Umbilical cord (tissue), 1 donor: ENCODE measurements at regions not wholly inside any gene's neighbourhood (a gene's known extent, or its start where the extent isn't known, plus 50 kb on each side); places are given as distances from the start of the nearest gene placed in this dataset.

Experiments used
- DNase-seq: peaks from one replicate; pipeline ENCODE4 v3.0.0-alpha.2; 2015; ENCODE audit warnings: low spot score

DNA sequence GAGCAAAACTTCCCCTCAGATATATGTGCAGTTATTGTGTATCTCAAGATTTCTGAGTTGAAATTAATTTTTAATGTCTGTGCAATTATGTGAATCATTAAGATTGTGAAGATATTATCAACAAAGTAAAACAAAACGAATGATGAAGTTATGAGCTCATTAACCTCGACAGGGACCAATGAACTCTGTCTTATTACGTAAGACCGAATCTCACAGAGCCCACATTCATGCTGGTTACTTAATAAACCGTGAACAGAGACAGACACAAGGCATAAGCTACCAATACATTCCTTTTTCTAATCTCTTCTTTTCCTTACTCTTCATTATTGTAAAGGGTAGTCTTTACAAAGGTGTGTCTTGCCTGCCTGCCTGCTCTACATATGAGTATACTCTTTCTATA, 568.7 kb downstream of the RPS29 start:
- no peak for DNase-seq

DNA sequence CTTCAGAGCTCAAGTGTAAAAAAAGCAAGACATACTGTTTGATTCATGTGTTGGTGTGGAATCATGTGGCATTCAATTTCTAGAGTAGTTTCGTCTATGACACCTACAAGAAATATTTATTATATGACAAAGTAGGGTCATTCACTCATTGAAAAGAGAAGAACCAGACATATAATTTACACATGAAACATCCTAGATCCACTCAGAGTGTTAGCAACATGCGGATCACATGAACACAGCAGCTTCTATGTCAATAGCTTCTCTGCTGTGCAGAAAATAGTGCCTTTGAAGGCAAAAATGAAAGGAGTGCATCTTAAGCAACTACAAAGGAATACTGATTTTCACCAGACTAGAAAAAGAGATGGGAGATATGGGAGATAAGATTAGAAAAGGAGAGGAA, 569.8 kb downstream of the RPS29 start:
- peak; percentile 11 for DNase-seq

DNA sequence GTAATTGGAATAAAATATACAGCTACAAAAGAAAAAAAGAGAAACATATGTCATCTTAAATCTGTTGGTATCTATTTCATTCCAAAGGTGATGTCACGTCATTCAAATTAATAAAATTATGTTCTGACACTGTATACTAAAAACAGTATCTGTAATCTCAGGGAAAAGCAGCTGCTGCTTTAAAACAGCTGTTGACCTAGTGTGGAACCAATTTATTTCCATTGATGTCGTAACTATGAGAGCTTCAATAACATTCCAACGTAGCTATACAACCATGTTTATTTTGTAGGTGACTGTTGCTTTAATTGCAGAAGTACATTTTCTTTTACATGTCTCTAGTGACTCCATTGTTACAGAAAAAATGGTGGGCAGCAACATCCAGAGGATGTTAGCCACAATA, 571.7 kb downstream of the RPS29 start:
- DNase-seq, result no peak

DNA sequence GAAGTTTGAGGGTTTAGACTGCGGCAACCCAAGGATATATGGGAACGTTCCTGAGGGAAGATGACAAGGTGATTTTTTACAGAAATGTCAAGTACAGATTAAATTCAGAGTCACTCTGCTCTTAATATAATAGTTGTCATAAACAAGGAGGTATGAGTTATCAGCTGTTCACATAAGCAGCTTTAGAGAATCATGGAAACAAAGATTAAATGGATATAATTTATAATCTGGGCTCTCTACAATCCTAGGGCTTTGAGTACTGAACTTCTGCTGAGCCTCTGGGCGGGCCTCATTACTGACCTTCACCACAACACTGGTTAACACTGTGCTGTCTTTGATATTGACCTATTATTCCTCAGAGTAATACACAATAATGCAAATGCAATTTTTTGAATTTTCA, 577.8 kb downstream of the RPS29 start:
- peak; percentile 91 for DNase-seq

DNA sequence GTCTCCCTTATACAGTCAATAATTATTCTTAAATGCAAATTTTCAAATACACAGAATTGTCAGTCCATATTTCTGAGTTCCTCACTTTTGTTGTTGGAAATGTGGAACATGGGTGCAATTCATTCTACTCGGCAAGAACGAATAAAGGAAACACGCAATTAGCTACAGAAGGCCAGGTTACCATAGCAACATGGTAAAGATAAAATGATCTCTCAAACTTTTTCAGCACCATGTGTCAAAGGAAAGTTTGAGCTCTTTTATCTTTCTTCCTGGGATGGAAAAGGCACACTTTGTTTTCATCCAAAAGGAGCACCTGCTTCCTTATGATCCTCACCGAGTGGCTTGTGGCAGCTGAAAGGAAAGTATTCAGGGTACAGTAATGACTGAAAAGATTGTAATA, 595.0 kb downstream of the RPS29 start:
- no peak for DNase-seq

DNA sequence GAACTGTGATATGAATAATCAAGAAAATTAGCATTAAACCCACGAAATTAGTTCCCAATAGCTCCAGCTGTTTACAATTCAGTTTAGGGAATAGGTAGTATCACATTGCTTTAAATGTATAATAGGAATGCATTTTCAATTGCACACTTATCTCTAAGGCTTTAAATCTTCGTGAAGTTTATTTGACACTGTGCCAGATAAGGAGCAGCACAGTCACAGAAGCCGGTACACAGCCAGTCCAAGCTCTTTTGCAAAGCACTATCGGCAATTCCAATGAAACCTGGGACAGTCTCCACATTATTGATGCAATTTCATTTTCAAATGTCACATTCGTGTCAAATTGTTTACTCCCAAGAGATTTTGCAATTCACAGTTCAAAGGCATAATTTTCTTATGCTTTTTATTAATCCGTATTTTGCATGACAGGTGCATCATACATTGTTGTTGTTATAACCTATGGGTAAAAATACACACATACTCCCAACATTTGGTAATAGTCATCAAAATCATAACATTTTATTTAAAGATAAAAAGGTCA, 602.8 kb downstream of the RPS29 start:
- peak; percentile 63 for DNase-seq

DNA sequence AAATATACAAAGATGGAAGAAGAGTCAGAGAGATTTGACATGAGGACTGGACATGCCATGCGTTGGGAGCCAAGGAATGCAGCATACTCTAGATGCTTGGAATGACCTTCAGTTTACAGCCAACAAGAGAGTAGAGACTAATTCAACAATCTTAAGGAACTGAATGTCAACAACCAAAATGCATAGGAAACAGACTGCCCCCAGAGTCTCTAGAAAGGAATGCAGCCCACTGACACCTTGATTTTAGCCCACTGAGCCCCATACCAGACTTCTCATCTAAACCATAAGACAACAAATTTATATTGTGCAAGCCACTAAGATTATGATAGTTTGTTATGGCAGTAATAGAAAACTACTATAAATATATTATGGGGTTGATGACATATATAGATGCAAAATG, 611.2 kb downstream of the RPS29 start:
- no peak for DNase-seq

DNA sequence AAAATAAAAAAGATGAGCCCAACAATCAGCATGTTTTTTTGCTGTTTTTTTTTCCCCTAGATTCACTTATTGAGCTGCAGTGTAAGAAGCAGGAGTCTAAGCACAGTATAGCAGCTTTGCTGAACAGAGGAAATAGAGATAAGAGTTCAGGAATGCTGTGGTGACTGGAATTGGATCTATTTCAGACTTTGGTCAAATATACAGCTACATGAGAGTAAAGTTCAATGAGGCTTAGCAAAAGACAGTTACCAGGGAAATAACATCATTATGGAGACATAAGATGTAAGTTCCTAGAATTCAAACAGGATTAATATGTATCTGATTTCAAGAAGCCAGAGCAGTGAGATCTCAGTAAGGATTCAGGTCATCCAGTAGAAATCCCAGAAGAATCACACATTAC, 613.0 kb downstream of the RPS29 start:
- DNase-seq, result peak; percentile 96

DNA sequence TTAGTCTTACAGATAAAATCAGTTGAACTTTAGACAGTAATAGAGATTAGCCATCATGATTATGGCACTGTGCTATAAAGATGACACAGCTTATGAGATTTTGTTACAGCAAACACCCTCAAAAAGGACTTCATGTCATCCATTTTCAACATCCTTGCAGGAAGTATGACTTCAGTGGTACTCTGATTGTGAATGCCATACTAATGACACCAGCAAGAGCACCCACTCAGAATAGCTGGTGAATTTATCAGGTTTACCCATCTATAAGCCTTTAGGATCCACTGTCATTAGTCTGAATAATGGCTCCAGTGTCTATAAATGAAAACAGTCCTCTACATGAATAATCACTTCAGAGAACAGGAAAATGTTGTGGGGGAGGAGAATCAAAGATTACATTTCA, 615.2 kb downstream of the RPS29 start:
- peak; percentile 52 for DNase-seq

DNA sequence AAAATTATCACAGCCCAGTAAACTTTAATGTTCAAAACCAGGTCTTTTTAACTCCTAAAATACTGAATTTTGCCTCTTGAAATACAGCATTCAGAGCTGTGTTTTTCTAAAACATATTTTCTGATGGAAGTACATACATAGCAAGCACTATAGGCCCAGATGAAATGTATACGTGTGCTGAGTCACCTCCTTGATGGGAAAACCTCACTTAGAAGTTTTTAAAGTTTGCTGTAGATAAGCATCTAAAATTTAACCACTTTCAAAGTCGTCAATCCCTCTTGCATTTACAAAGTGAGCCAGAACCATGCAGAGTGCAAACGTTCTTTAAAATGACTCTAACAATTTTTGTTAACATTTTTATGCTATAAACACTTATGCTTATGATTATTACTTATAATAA, 618.8 kb downstream of the RPS29 start:
- DNase-seq, result peak; percentile 26

DNA sequence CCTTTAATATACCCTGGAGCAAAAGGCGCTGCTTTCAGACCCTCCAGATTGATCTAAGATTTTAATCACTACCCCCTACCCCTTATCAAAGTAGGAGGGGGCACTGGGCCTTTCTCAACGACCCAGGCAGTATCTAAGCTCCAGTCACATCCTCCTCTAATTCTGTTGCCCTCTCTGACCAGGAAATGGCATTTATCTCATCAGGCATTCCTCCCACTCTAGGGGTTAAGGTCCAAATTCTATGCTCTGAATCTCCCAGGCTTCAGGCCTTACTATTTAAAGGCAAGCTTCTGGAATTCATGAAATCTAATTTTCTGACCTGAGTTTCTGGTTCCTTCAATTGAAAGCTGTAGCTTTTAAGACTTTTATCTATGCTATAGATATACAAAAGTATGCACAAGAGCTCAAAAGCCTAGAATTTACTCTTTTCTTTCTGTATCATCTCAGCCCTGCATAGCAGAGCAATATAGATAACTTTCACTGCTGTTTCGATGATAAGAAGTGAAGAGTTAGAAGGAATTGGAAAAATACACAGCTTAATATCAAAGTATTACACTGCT, 622.9 kb downstream of the RPS29 start:
- peak; percentile 92 for DNase-seq

DNA sequence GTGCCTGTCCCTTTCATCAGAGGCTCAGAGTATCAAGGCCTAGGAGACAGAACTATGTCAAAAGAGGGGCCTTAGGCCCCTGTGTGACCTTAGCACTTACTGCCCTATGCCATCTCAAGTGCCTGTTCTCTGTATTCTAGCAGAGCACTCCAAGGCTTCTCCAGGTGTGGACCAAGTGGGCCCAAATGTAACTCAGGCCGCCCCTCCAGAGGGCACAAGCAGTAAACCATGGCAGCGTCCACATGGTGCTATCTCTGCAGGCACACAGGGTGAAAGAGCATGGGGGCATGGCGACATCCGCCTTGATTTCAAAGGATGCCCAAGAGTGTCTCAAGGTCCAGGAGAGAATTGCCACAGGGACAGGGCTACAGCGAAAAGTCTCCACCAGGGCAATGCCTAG, 628.7 kb downstream of the RPS29 start:
- DNase-seq, result no peak

DNA sequence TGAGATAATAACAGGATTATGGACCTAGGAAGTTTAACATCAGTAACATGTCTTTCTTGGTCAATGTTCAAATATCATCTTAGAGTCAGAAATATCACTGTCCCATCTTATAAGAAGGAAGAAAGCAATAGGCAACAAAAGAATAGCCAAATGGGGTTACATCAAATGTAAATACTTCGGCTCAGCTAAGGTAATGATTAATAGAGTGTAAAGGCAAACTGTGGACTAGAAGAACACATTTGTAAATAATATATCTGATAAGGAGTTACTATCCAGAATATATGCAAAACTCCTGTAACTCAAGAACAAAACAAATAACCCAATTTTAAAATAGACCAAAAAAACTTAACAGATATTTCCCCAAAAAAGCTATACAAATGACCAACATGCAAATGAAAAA, 630.3 kb downstream of the RPS29 start:
- no peak for DNase-seq

DNA sequence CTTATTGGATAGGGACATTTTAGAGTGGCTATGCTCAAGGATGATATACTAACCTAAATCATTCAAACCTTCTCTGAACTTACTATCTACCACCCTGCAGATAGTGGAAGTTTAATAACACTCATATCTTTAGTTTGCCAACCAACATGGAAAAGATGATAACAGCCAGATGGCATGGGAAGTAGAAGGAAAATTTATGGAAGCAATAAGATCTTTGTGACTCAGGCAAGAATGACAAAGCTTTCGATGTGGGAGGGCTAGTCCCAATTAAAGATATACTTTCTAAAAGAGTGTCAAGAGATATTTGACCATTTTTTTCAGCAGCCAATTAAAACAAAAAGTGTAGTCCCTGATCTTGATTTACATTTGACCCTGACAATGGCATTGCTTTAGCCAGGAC, 631.7 kb downstream of the RPS29 start:
- no peak for DNase-seq

DNA sequence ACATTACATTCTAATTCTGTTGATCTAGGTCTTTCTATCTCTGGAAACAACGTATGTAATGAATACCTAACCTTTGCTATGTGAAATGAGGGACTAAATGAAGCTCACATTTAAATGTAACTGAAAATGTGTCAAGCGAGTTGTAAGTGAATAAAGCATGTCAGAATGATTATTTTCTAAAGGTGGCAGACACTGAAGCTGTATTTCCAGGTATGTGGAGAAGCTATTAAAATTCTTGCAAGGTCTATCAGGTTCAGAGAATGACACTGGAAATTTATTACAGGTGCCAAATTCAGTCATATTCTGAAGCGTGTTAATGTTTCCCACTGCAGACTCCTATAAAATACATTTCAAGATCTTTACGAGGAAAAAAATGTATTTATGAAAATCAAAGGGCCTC, 641.4 kb downstream of the RPS29 start:
- DNase-seq, result no peak

DNA sequence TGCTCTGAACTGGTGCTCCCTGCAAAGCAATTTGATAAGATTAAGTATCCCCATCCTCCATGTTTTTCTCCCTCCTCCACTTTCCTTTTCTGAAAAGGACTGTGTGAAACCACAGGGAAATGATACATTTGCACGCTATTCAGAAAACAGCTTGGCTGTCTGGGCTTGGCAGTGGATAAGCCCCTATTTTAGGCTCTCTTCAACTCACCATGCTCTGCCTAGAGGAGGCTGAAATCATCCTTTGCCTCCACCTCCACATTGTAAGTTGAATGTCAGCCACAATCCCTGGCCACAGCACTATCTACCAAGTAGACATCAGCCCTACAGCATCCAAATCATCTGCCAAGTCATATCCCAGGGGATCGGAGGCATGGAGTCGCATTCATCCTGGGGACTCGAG, 642.3 kb downstream of the RPS29 start:
- no peak for DNase-seq

DNA sequence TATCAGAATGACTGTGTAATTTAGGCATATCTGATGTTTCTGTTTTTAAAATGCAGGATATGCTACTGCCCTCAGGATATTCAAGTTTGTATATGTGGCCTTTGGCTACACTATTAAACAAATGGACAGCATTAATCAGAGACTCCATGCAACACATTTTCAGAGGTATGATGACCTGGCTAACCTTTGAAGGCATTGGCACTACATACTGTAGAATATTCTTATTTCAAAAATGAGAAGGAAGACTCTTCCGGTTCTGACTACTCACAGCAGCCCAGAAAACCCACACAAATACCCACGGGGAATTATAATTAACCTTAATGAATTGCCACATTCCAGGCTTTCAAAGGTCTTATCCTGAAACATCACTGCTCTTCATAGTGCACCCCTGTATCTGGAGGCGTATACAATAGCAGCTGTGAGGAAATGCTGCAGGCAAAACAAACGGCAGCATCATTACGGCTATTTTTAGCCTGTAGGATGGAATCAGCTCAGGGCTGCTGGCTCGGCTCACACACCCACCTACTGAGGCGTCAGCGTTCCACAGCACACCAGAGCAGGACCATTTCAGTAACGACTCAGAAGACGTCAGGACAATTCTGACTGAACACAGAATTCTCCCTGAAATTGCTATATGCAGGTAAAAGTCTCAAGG, 648.5 kb downstream of the RPS29 start:
- peak; percentile 63 for DNase-seq

DNA sequence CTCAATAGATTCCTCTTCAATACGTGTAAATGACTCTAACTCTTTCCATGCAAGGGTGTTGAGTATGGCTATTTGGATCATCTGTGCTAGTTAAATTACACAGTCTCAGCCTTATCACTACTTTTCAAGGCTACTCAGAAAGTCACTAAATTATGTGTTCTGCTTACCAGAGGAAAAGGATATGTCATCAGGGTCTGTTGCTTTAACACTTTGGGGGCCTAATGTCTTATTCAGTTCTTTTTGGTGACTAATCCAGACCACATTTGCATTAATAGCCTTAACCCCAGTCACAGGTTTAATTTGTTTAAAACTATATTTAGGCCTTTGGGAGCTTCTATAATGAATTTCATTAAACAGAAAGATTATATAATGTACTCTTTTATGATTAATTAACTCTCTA, 649.3 kb downstream of the RPS29 start:
- no peak for DNase-seq

DNA sequence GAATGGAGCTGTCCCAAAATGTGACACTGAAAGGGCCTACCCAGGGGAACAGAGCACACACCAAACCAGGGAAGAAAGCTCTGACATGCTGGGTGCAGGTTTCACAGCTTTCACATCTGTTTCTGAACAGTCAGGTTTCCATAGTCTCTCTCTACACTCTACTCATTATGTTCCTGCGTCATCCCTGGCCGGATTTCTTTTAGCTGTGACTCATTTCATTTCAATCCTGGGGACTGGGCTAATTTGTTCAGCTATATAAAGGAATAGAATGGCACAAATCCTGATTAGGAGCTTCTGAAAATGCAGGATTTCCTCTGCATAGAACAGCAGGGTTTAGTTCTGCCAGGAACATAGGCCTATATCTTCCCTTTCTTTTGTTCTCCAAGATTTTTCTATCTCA, 649.8 kb downstream of the RPS29 start:
- DNase-seq, result peak; percentile 76

DNA sequence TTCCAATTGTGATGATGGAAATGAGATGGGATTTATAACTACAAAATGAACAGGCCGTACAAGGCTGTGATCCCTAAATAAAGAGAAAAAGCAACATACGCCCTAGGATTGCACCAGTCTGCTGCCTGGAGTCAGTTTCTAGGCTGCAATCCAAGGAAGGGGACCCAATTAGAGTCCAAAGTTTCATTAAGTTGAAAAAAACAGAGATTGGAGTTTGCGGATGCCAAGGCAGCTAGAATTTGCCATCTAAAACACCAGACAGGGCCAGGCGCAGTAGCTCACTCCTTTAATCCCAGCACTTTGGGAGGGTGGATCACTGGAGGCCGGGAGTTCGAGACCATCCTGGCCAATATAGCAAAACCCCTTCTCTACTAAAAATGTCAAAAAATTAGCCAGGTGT, 661.0 kb downstream of the RPS29 start:
- no peak for DNase-seq

DNA sequence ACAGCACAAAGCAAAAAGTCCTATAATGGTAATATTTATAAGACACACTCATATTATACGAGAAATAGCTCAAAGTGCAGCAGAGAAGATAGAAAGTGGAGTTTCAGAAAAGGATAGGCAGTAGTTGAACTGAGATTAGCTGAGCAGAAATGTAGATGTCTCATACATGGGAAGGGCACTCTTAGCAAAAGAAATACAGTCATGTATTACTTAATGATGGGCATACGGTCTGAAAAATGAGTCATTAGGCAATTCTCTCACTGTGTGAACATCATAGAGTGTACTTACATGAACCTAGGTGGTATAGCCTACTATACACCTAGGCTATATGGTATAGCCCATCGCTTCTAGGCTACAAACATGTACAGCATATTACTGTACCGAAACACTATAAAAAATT, 671.3 kb downstream of the RPS29 start:
- no peak for DNase-seq

DNA sequence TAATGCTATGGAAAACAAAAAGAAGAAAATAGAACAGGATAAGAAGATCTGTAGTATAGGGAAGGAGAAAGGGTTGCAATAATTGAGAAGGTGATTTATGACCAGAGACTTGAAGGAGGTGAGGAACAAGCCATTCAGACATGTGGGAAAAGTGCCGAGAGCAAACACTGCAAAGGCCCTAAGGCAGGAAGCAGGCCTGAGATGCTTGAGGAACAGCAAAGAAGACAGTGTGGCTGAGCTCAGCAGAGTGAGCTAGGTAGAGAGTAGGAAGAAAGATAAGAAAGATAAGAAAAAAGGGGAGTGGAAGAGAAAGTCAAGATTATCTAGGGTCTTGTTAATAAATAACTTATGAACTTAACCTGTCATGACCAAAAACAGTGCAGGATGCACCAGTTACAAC, 671.8 kb downstream of the RPS29 start:
- DNase-seq, result no peak

DNA sequence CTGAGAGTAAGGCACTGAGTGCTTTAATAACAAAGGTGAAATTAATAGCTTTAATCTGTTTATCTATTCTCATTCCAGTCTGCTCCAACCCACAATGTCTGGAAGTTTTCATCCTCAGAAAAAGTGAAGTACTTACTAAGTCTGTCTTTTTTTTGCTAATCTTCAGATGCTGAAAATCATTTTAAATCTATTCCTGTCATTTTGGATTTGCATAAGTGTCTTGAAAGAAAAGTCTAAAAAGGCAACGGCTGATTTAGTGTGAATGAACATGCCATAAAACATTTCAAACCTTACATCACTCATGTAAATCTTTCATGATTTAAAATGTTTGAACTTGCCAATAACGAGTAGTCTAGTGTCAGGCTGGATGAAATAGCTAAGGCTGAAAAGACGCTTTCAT, 685.6 kb downstream of the RPS29 start:
- peak; percentile 62 for DNase-seq

DNA sequence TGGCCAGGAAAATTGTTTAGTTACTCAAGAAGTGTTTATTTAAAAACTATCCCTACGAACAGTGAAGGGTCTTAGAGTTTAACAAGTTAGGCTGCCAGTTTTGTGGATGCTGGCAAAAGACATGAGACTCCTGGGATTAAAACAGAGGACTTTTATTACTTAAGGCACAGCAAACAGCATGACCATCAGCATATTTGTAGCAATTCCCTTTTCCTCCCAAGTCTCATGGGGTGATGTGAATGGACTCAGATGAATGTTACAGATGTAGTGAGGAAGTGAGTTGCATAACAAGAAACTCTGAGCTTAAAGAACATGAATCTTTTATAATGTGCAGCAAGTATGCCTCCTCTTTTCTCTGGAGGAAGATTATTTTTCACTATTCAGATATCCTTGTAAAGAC, 695.8 kb downstream of the RPS29 start:
- no peak for DNase-seq
